Endothelial cell of umbilical vein (primary cell): ENCODE measurements at regions not wholly inside any gene's neighbourhood (a gene's known extent, or its start where the extent isn't known, plus 50 kb on each side); places are given as distances from the start of the nearest gene placed in this dataset.

Experiments used
- BruUV-seq: library from RNA; stranded (reverse); fragments of 400-500 nt; replicated peaks from 2 replicates; lab custom pipeline; 2021; lab: Mats Ljungman, UMichigan
- CTCF ChIA-PET: fragments of 300-600, 350-600 bp; sonication (Branson Sonifier 250); formaldehyde crosslinking; loops from one replicate; lab custom pipeline; 2021; ENCODE audit warnings: antibody characterized with exemption, inconsistent platforms; lab: Charles Lee
- POLR2A ChIA-PET: fragments of 300-600, 350-600 bp; sonication (Branson Sonifier 250); formaldehyde crosslinking; loops from one replicate; lab custom pipeline; 2021; ENCODE audit warnings: antibody characterized with exemption, inconsistent platforms; lab: Charles Lee
- DNase-seq: peaks from one replicate; pipeline ENCODE4 v3.0.0-alpha.2; 2011; ENCODE audit warnings: low read depth, low spot score
- FAIRE-seq: peaks from 2 replicates; lab custom pipeline; 2011; peaks lifted over from hg19 to GRCh38; lab: Jason Lieb, UNC
- H2AFZ ChIP-seq: 2 replicates; pipeline ENCODE4 v1.6.0; 2012; ENCODE audit warnings: low read depth, low read length, control low read depth, inconsistent platforms
- H3K27ac ChIP-seq: 2 replicates; pipeline ENCODE4 v1.5.1; 2011; ENCODE audit warnings: low read depth, mild to moderate bottlenecking, control low read depth, low read length, moderate library complexity; ENCODE audit not compliant: insufficient read depth
- H3K27me3 ChIP-seq, 2 experiments: 2 replicates each; pipeline versions ENCODE4 v1.6.0 to v1.6.1; 2011; ENCODE audit warnings: low read length in 2 of 2, mixed read lengths in 1 of 2; ENCODE audit not compliant: control insufficient read depth in 2 of 2, insufficient read depth in 2 of 2
- H3K36me3 ChIP-seq, 2 experiments: 2 replicates in 1 of 2; 3 replicates in 1 of 2; pipeline ENCODE4 v1.5.1; 2011; ENCODE audit warnings: low read length in 2 of 2, mild to moderate bottlenecking in 1 of 2, moderate library complexity in 1 of 2; ENCODE audit not compliant: control insufficient read depth in 2 of 2, insufficient read depth in 2 of 2; ENCODE audit errors: extremely low read depth in 1 of 2
- H3K4me1 ChIP-seq: 3 replicates; pipeline ENCODE4 v1.5.1; 2011; ENCODE audit warnings: mild to moderate bottlenecking, low read length; ENCODE audit not compliant: control insufficient read depth, insufficient read depth; ENCODE audit errors: extremely low read depth
- H3K4me2 ChIP-seq: 2 replicates; pipeline ENCODE4 v1.6.1; 2011; ENCODE audit warnings: low read length, control low read depth, mixed read lengths; ENCODE audit not compliant: insufficient read depth
- H3K4me3 ChIP-seq, 3 experiments: fragments of 200-600 bp in 1 of 3; sonication (generic), shearing (Covaris generic) in 1 of 3; replicated peaks in 1 of 3; 2 replicates each; pipeline ENCODE4 v1.5.1; 2011 to 2016; ENCODE audit warnings: control low read depth in 3 of 3, low read length in 3 of 3, mild to moderate bottlenecking in 2 of 3, inconsistent platforms in 1 of 3, low read depth in 1 of 3, moderate library complexity in 1 of 3; ENCODE audit not compliant: insufficient read depth in 1 of 3
- H3K79me2 ChIP-seq: 2 replicates; pipeline ENCODE4 v1.6.0; 2012; ENCODE audit warnings: low read length, inconsistent platforms; ENCODE audit not compliant: control insufficient read depth, insufficient read depth
- H3K9ac ChIP-seq: replicated peaks from 2 replicates; pipeline ENCODE3; 2011; ENCODE audit warnings: low read length, control low read depth; ENCODE audit not compliant: insufficient read depth; ENCODE audit errors: extremely low read depth
- H3K9me1 ChIP-seq: replicated peaks from 3 replicates; pipeline ENCODE4 v1.6.0; 2011; ENCODE audit warnings: mild to moderate bottlenecking, low read length; ENCODE audit not compliant: control insufficient read depth, insufficient read depth; ENCODE audit errors: extremely low read depth
- H3K9me3 ChIP-seq: replicated peaks from 2 replicates; pipeline ENCODE4 v1.5.1; 2012; ENCODE audit warnings: low read length, inconsistent platforms; ENCODE audit not compliant: control insufficient read depth, insufficient read depth
- H4K20me1 ChIP-seq: replicated peaks from 2 replicates; pipeline ENCODE3; 2011; ENCODE audit warnings: mild to moderate bottlenecking, low read length; ENCODE audit not compliant: control insufficient read depth, insufficient read depth; ENCODE audit errors: extremely low read depth
- CTCF ChIP-seq, 2 donors: IDR thresholded peaks; 1 replicate in 1 of 2; 2 replicates in 1 of 2; pipeline ENCODE4 v1.5.1; 2011; ENCODE audit warnings: low read length in 2 of 2, mild to moderate bottlenecking in 2 of 2, moderate library complexity in 2 of 2, control low read depth in 1 of 2, inconsistent platforms in 1 of 2, low read depth in 1 of 2; ENCODE audit not compliant: insufficient read depth in 1 of 2; ENCODE audit errors: extremely low read depth in 1 of 2
- EZH2 ChIP-seq: IDR thresholded peaks from 2 replicates; pipeline ENCODE4 v1.6.1; 2012; ENCODE audit warnings: borderline replicate concordance, low read depth, mild to moderate bottlenecking, moderate library complexity, low read length, inconsistent platforms; ENCODE audit not compliant: severe bottlenecking
- FOS ChIP-seq: IDR thresholded peaks from 2 replicates; pipeline ENCODE4 v1.6.1; 2011; ENCODE audit warnings: mild to moderate bottlenecking, low read length, moderate library complexity, borderline replicate concordance; ENCODE audit not compliant: insufficient read depth
- GATA2 ChIP-seq: IDR thresholded peaks from 2 replicates; pipeline ENCODE4 v1.7.0; 2011; ENCODE audit warnings: low read depth, mild to moderate bottlenecking, moderate library complexity, mixed read lengths, low read length; ENCODE audit not compliant: insufficient read length, insufficient read depth
- JUN ChIP-seq: IDR thresholded peaks from 2 replicates; pipeline ENCODE4 v1.6.1; 2011; ENCODE audit warnings: borderline replicate concordance, low read depth; ENCODE audit not compliant: insufficient read length, insufficient read depth
- MYC ChIP-seq: IDR thresholded peaks from one replicate; pipeline ENCODE4 v1.6.1; 2011; ENCODE audit warnings: mild to moderate bottlenecking, low read depth, low read length
- POLR2A ChIP-seq: IDR thresholded peaks from 2 replicates; pipeline ENCODE4 v1.6.1; 2012; ENCODE audit warnings: low read depth, mild to moderate bottlenecking, control low read depth, low read length
- POLR2AphosphoS5 ChIP-seq: IDR thresholded peaks from 2 replicates; pipeline ENCODE4 v1.6.1; 2012; ENCODE audit warnings: low read depth, mild to moderate bottlenecking, control low read depth, low read length, moderate library complexity; ENCODE audit not compliant: insufficient read depth
- dilution Hi-C: fragments of 300-500 bp; cut with MboI; formaldehyde crosslinking; loops from one replicate; pipeline ENCODE4 v1.15.0; 2019; ENCODE audit warnings: low sequenced_read_pairs; ENCODE audit not compliant: extremely low pct_ligation_motif_present
- intact Hi-C: fragments of 100-400 bp; cut with micrococcal nuclease; formaldehyde crosslinking; loops from one replicate; pipeline ENCODE4 v1.10.0; 2022
- TF ChIP-seq, protein P1 (sequence below): IDR thresholded peaks from 2 replicates; pipeline ENCODE4 v1.6.1; 2011; ENCODE audit not compliant: insufficient read depth, insufficient read length

DNA sequence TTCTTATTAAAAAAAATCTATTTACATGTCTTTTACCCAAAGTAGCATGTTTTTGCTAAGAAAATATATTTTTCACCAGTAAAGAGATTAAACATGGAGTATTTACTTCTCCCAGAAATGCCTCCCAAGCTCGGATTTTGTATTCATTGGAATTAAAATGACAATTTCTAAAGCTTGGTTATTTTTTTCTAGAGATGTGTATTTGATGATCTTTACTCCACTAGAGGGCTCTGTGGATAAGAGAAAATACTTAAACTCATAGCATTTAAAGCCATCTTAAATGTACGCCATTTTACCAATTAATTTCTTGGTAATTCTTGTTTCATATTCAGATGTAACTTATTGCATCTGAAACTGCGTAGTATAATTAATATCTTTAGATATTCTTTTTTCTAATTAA, 461.4 kb downstream of the GALR1 start:
- ChIA-PET POLR2A (no interaction called here), CTCF (no interaction called here)
- no peaks in the 10 kb centered on the region for H3K79me2 ChIP-seq
- intact Hi-C loops (no loop called here), dilution Hi-C loops (no loop called here)
- no peaks in the 10 kb centered on the region for H3K4me1 ChIP-seq
- H2AFZ ChIP-seq = no peak overlapping the region
- DNase-seq (no peak), FAIRE-seq (no peak)
- BruUV-seq = no TSS peak
- no peak overlapping the region for H3K4me2 ChIP-seq
- peaks cover under 1% of the 10 kb centered on the region for H3K9me3 ChIP-seq
- no peak overlapping the region for H3K9ac ChIP-seq
- no peak overlapping the region for H3K27ac ChIP-seq
- no peaks in the 10 kb centered on the region for H3K27me3 ChIP-seq
- TF ChIP-seq, protein P1, sequence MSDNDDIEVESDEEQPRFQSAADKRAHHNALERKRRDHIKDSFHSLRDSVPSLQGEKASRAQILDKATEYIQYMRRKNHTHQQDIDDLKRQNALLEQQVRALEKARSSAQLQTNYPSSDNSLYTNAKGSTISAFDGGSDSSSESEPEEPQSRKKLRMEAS = no peak
- TF ChIP-seq JUN (no peak), EZH2 (no peak), POLR2AphosphoS5 (no peak), GATA2 (no peak), POLR2A (no peak), MYC (no peak)
- H3K9me1 ChIP-seq = no peaks in the 10 kb centered on the region
- H4K20me1 ChIP-seq = no peaks in the 10 kb centered on the region
- no peak overlapping the region for H3K4me3 ChIP-seq
- H3K36me3 ChIP-seq = no peaks in the 10 kb centered on the region

DNA sequence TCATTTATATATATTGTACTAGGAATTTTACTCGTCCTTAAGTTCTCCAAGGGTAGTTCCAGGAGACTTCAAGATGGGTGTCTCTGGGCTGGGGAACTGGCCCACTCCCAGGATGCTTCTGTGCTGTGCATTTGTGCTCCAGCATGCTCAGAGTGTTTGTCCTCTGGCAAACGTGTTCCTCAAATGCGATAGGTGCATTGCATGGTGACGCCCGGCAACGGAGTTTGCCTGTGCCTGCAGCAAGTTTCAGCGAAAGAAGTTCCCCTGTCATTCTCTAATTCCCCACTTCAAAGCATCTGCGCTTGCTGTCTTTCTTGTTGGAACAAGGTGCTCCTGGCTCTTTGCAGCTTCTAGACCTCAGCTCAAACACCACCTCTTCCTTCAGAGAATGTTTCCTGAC, 465.1 kb downstream of the GALR1 start:
- H3K9me1 ChIP-seq = no peaks in the 10 kb centered on the region
- no peak overlapping the region for H3K4me3 ChIP-seq
- H3K27ac ChIP-seq = no peak overlapping the region
- intact Hi-C loops = no loop called here
- no TSS peak for BruUV-seq
- dilution Hi-C loops = no loop called here
- no peaks in the 10 kb centered on the region for H3K27me3 ChIP-seq
- no peaks in the 10 kb centered on the region for H3K79me2 ChIP-seq
- H3K4me1 ChIP-seq = no peaks in the 10 kb centered on the region
- ChIA-PET CTCF (no interaction called here), POLR2A (no interaction called here)
- no peaks in the 10 kb centered on the region for H3K36me3 ChIP-seq
- TF ChIP-seq JUN (no peak), FOS (no peak), EZH2 (no peak), CTCF (IDR thresholded peaks at IDR 0.05; ENCODE audit: extremely low read depth in 1 of 2, insufficient read depth in 1 of 2, low read depth in 1 of 2, low read length in 2 of 2) (no peak), GATA2 (no peak), MYC (no peak), POLR2AphosphoS5 (no peak), POLR2A (no peak)
- TF ChIP-seq, protein P1 = no peak
- H3K9ac ChIP-seq = no peak overlapping the region
- H4K20me1 ChIP-seq = no peaks in the 10 kb centered on the region
- no peak for DNase-seq
- H3K4me2 ChIP-seq = no peak overlapping the region
- peaks cover 2% of the 10 kb centered on the region for H3K9me3 ChIP-seq
- no peak for FAIRE-seq
- H2AFZ ChIP-seq = no peak overlapping the region
